Activated CD4-positive, alpha-beta T cell treated with anti-CD3 and anti-CD28 coated beads, Interleukin-2, amount 50 U/mL, for 1 hour (primary cell): ENCODE measurements at regions not wholly inside any gene's neighbourhood (a gene's known extent, or its start where the extent isn't known, plus 50 kb on each side); places are given as distances from the start of the nearest gene placed in this dataset.
"Not testable (repeated sequence)": the region's sequence is repeated elsewhere in the genome, so short reads cannot be mapped to it uniquely, and the experiment has no call there.

Experiments used
- DNase-seq: peaks from one replicate; pipeline ENCODE4 v3.0.0-alpha.2; 2020

GRCh38 chr13:73173279-73173811 lies 114.5 kb downstream of the KLF5 start:
- DNase-seq = no peak

- DNase-seq = no peak
These were observed 113.1 kb downstream of the KLF5 start for GRCh38 chr13:73171926-73172325.

DNA sequence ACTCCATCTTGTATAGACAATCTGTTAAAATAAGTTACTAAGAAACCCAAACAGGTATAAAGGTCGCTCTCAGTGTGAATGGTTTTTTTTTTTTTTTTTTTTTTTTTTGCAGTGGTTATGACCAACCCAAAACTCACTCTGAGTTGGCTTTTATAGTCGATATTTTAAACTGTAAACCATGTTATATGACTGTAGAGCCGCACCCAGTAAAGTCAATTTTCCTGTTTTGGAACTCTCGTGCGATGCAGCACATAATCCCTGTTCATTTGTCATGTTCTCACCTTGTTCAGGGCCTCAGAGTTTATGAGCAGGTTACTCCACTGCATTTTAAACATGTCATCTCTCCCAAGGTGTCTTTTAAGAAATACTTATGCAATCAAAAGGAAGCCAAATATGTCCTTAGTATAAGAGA lies 112.5 kb downstream of the KLF5 start:
- no peak for DNase-seq

- no peak for DNase-seq
These were observed 111.2 kb downstream of the KLF5 start for GRCh38 chr13:73169971-73170370.

- DNase-seq = no peak
These were observed 110.2 kb downstream of the KLF5 start for GRCh38 chr13:73168953-73169401.

- no peak for DNase-seq
These were observed 109.6 kb downstream of the KLF5 start for GRCh38 chr13:73168226-73168952.

- DNase-seq = no peak
These were observed 108.4 kb downstream of the KLF5 start for GRCh38 chr13:73167028-73167820.

GRCh38 chr13:73166204-73166603 lies 107.4 kb downstream of the KLF5 start:
- DNase-seq = no peak

DNA sequence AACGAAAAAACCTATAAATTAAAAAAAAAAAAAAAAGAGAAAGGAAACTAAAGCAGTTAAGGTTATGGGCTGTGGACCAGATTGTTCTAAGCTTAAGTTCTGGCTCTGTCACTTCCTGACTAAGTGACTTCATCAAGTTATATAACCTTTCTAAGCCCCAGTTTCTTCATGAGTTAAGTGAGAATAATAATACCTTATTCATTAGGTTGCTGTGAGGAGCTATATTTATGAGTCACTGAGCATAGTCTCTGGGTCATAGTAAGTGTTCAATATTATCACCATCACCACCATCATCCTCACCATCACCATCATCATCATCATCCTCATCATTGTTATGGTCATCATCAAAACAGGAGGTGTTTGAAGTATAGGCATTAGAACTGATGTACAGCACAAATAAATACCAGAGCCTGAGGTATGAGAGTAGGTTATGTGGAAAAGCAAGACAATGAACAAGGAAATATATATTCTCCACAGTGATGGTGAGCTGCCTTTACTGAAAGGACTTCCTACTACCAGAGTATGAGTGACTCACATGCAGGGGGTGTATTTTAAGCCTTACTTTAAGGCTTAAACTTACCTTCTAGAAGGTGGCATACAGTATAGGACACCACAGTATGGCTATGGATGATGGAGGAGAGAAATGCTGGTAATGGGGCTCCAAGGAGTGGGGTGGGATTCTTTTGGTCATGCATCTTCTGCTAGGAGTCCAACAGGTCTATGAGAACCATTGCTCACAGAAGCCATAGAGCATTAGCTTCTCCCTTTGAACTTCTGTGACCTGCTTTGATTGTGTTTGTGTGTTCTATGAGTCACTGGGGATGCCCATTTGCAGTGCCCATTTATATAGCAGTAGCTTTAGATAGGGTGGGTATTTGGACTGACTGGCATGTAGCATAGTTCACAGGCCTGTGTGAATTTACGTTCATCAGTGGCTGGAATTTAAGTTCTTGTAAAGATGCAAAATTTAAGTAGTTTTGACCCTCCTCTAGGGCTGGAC lies 104.4 kb downstream of the KLF5 start:
- no peak for DNase-seq

- DNase-seq = not testable (repeated sequence)
These were observed 101.7 kb downstream of the KLF5 start for GRCh38 chr13:73160371-73161031.

DNA sequence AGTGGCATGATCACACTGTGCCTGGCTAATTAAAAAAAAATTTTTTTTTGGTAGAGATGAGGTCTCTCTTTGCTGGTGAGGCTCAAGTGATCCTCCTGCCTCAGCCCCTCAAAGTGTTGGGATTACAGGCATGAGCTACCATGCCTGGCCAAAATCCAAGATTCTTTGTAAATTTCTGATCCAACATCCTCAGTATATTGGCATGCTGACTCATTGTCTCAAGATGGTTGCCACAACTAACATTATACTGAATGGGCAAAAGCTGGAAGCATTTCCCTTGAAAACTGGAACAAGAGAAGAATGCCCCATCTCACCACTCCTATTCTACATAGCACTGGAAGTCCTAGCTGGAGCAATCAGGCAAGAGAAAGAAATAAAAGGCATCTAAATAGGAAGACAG lies 100.0 kb downstream of the KLF5 start:
- no peak for DNase-seq

DNA sequence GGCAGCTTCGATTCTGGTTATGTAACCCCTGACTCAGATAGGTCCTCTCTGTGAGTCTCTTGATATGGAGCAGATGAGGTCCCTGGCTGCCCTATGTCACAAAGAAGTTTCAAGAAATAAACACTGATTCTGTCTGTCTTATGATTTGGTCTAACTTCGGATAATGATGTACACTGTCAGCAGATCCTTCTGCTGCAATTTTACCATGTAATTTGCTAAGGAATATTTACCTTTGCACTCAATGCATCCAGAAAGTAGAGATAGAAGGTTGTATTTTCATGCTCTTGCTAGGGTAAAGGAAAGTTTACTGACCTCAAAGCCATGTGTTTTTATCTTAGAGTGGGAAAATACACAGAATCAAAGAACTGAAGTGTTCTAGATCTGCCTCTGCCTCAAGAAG lies 98.2 kb downstream of the KLF5 start:
- no peak for DNase-seq

DNA sequence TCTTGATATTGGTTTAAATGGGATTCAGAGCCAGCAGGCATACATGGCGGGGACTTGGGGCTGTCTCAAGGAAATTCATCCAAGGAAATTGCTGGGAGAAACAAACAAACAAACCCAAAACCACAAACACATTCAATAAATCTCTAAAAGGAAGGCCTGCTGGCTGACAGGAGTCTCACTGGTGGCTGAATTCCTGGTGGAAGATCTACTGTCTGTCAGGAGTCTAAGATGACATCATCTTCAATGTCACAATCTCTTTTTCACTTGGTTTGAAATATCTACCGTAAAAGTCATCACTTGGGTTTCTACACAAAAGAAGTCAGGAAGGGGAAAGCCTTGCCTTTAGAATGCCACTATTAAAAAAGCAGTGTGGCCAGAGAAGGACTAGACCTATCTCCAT lies 87.9 kb downstream of the KLF5 start:
- DNase-seq = no peak

DNA sequence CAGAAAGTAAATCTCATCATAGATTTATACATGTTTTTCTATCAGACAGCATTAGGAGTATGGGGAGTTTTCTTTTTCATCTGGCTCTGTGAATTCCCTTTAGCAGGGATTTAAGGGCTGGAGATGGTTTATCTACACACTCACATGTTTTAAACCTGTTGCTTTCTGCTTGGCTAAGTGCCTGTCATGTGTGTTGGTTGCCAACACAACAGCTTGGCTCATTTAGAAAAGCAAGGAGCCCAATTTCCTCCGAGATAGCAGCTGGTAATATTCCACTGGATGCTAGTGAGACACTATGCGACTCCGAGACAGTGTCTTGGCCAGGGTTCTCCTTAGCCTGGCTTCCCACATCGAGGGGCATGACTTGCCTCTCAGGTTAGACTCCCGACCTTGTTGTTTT lies 83.3 kb downstream of the KLF5 start:
- no peak for DNase-seq

DNA sequence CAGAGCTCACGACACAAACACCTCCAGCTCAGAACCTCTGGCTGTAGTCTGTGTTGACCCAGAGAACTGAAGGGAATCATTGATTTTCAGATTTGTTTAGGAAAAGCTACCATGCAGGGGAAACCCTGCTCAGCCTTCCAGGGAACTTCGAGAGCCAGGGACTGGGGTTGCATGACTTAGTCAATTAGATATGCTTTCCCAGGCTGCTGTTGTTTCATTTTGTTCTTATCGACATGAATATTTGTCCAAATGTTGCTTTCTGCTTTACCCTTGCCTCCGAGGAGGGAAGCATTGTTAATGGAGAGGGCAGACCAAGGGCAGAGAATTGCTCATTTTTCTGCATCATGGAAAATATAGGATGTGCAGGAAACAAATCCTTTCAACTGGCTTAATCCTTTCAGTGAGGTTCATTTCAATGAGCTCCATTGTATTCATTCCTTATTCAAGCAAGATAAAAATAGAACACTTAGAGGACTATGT lies 82.5 kb downstream of the KLF5 start:
- no peak for DNase-seq

DNA sequence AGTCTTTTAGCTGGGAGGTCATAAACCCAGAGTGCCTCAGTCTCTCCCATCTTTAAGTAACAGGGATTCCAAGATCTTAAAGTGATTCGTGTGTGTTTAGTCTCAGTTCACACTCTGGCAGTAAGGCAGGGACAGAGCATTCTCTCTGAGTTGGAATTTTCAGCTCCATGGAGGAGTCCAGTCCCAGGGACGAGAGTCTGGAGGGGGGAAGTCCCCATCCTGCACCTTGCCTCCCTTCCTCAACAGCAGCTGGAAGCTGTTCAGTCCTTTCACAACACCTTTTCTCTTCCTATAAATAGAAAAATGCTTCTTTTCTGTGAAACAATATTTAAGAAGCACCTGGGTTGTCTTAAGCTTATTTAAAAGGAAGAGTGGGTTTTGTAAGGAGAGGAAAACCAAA lies 82.0 kb downstream of the KLF5 start:
- DNase-seq = no peak

- DNase-seq = no peak
These were observed 80.1 kb downstream of the KLF5 start for GRCh38 chr13:73138638-73139491.

DNA sequence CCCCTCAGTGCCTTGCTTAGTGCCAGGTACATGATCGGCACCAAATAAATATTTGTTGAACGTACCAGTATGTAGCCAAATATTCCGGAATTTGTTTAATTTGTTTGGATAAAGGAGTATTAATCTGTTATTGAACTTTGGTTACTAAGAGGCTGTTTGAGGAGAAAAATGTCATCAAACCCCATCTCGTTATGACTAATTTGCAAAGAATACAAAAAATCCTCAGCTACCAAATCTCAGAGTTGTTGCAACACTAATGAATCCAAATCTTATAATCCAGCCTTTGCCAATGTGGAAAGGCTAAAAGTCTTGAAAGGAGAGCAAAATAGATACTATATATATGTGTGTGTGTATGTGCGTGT lies 79.5 kb downstream of the KLF5 start:
- DNase-seq = no peak

DNA sequence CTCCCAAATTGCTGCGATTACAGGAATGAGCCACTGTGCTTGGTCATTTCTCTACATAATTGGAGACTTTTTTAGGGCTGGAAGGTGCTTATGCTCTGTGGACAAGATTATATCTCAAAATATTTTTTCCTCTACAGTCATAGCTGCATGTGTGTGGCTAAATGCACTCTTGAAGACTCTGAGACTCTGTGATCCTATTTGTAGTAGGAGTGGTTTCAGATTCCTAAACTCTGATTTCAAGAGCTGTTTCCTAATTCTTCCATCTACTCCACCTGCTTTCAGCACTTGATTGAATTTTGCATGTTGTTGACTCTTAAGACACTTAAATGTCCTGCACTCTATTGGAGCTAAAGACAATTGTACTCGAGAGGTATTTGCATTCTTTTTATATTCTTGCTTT lies 78.0 kb downstream of the KLF5 start:
- DNase-seq = no peak

GRCh38 chr13:73133531-73133930 lies 74.7 kb downstream of the KLF5 start:
- DNase-seq = no peak

DNA sequence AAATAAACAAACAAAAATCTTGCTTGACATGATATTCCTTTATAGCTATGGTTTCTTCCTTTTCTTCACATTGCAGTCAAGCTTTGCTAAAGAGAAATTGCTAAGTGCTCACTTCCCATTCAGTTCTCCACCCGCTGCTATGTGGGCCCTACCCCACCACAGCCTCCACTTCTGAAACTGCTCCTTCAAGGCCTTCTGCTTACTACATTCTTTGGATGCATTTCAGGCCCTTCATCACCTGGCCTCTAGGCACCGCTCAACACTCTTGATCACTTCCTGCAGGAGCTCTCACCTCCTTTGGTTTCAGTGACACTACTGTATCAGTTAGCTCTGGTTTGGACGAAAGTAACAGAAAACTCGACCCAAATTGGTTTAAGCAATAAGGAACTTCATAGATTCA lies 72.4 kb downstream of the KLF5 start:
- DNase-seq = no peak
